ENCODE measurements at regions not wholly inside any gene's neighbourhood (a gene's known extent, or its start where the extent isn't known, plus 50 kb on each side); places are given as distances from the start of the nearest gene placed in this dataset.

- WGBS = 21% methylated on average over 3 of the region's 3 CpGs
- Histone ChIP-seq H3K36me3 (ENCODE audit: control insufficient read depth in 4 of 4, insufficient read depth in 3 of 4, low read depth in 1 of 4, low read length in 3 of 4) (no peaks in the 10 kb centered on the region), H3K4me1 (ENCODE audit: control insufficient read depth in 4 of 4, insufficient read depth in 4 of 4, low read length in 3 of 4) (no peaks in the 10 kb centered on the region), H3K27ac (ENCODE audit: low read depth in 1 of 2, low read length in 2 of 2) (no peak overlapping the region), H3K27me3 (ENCODE audit: control insufficient read depth in 4 of 4, insufficient read depth in 4 of 4, low read length in 3 of 4) (peaks cover 0 to 7% (median 0%) of the 10 kb centered on the region in 4 donors), H3K9ac (ENCODE audit: low read depth in 1 of 2, low read length in 2 of 2) (no peak overlapping the region), H3K4me3 (ENCODE audit: low read depth in 1 of 3, low read length in 3 of 3) (no peak overlapping the region), H3K9me3 (ENCODE audit: control insufficient read depth in 4 of 4, low read length in 3 of 4) (no peaks in the 10 kb centered on the region)
- no peak for TF ChIP-seq RAD21 (IDR thresholded peaks at IDR 0.05)
- TF ChIP-seq, protein P1, sequence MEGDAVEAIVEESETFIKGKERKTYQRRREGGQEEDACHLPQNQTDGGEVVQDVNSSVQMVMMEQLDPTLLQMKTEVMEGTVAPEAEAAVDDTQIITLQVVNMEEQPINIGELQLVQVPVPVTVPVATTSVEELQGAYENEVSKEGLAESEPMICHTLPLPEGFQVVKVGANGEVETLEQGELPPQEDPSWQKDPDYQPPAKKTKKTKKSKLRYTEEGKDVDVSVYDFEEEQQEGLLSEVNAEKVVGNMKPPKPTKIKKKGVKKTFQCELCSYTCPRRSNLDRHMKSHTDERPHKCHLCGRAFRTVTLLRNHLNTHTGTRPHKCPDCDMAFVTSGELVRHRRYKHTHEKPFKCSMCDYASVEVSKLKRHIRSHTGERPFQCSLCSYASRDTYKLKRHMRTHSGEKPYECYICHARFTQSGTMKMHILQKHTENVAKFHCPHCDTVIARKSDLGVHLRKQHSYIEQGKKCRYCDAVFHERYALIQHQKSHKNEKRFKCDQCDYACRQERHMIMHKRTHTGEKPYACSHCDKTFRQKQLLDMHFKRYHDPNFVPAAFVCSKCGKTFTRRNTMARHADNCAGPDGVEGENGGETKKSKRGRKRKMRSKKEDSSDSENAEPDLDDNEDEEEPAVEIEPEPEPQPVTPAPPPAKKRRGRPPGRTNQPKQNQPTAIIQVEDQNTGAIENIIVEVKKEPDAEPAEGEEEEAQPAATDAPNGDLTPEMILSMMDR (IDR thresholded peaks at IDR 0.05; ENCODE audit: low read depth, low read length, missing input control) = no peak
- TF ChIP-seq, protein P2, sequence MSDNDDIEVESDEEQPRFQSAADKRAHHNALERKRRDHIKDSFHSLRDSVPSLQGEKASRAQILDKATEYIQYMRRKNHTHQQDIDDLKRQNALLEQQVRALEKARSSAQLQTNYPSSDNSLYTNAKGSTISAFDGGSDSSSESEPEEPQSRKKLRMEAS (IDR thresholded peaks at IDR 0.05) = no peak
- TF ChIP-seq, protein P3, sequence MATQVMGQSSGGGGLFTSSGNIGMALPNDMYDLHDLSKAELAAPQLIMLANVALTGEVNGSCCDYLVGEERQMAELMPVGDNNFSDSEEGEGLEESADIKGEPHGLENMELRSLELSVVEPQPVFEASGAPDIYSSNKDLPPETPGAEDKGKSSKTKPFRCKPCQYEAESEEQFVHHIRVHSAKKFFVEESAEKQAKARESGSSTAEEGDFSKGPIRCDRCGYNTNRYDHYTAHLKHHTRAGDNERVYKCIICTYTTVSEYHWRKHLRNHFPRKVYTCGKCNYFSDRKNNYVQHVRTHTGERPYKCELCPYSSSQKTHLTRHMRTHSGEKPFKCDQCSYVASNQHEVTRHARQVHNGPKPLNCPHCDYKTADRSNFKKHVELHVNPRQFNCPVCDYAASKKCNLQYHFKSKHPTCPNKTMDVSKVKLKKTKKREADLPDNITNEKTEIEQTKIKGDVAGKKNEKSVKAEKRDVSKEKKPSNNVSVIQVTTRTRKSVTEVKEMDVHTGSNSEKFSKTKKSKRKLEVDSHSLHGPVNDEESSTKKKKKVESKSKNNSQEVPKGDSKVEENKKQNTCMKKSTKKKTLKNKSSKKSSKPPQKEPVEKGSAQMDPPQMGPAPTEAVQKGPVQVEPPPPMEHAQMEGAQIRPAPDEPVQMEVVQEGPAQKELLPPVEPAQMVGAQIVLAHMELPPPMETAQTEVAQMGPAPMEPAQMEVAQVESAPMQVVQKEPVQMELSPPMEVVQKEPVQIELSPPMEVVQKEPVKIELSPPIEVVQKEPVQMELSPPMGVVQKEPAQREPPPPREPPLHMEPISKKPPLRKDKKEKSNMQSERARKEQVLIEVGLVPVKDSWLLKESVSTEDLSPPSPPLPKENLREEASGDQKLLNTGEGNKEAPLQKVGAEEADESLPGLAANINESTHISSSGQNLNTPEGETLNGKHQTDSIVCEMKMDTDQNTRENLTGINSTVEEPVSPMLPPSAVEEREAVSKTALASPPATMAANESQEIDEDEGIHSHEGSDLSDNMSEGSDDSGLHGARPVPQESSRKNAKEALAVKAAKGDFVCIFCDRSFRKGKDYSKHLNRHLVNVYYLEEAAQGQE (IDR thresholded peaks at IDR 0.05) = no peak
- no peak for TF ChIP-seq RXRA (IDR thresholded peaks at IDR 0.05)
- TF ChIP-seq NR2F2 (IDR thresholded peaks at IDR 0.05) = no peak
- no peak for TF ChIP-seq HNF4G (IDR thresholded peaks at IDR 0.05)
- no peak for TF ChIP-seq EGR1 (IDR thresholded peaks at IDR 0.05; ENCODE audit: low read depth in 2 of 2)
- TF ChIP-seq, protein P4, sequence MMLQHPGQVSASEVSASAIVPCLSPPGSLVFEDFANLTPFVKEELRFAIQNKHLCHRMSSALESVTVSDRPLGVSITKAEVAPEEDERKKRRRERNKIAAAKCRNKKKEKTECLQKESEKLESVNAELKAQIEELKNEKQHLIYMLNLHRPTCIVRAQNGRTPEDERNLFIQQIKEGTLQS (IDR thresholded peaks at IDR 0.05) = no peak
- no peak for TF ChIP-seq JUND (IDR thresholded peaks at IDR 0.05)
- TF ChIP-seq TAF1 (conservative IDR thresholded peaks at IDR 0.05) = no peak
- no peak for TF ChIP-seq SP1 (IDR thresholded peaks at IDR 0.05)
- DNase-seq (ENCODE audit: low spot score) = no peak
Measured at GRCh38 chr11:97430877-97431276, 1041.1 kb downstream of the JRKL start.

- Histone ChIP-seq H3K4me1 (ENCODE audit: control insufficient read depth in 4 of 4, insufficient read depth in 4 of 4, low read length in 3 of 4) (no peaks in the 10 kb centered on the region), H3K9ac (ENCODE audit: low read depth in 1 of 2, low read length in 2 of 2) (no peak overlapping the region), H3K27me3 (ENCODE audit: control insufficient read depth in 4 of 4, insufficient read depth in 4 of 4, low read length in 3 of 4) (peaks cover 0 to 4% (median 0%) of the 10 kb centered on the region in 4 donors), H3K27ac (ENCODE audit: low read depth in 1 of 2, low read length in 2 of 2) (no peak overlapping the region), H3K9me3 (ENCODE audit: control insufficient read depth in 4 of 4, low read length in 3 of 4) (no peaks in the 10 kb centered on the region), H3K36me3 (ENCODE audit: control insufficient read depth in 4 of 4, insufficient read depth in 3 of 4, low read depth in 1 of 4, low read length in 3 of 4) (no peaks in the 10 kb centered on the region), H3K4me3 (ENCODE audit: low read depth in 1 of 3, low read length in 3 of 3) (no peak overlapping the region)
- 41% methylated on average over 1 of the region's 1 CpG for WGBS
- TF ChIP-seq, protein P2 (IDR thresholded peaks at IDR 0.05) = no peak
- no peak for TF ChIP-seq NR2F2 (IDR thresholded peaks at IDR 0.05)
- no peak for TF ChIP-seq EGR1 (IDR thresholded peaks at IDR 0.05; ENCODE audit: low read depth in 2 of 2)
- TF ChIP-seq YY1 (IDR thresholded peaks at IDR 0.05) = no peak
- TF ChIP-seq GABPA (IDR thresholded peaks at IDR 0.05 in 1 of 2, conservative IDR thresholded peaks at IDR 0.05 in 1 of 2) = no peak
- no peak for TF ChIP-seq SP1 (IDR thresholded peaks at IDR 0.05)
- TF ChIP-seq TAF1 (conservative IDR thresholded peaks at IDR 0.05) = no peak
- TF ChIP-seq, protein P4 (IDR thresholded peaks at IDR 0.05) = no peak
- TF ChIP-seq, protein P3 (IDR thresholded peaks at IDR 0.05) = no peak
- TF ChIP-seq FOXA1 (IDR thresholded peaks at IDR 0.05) = no peak
- TF ChIP-seq HNF4A (conservative IDR thresholded peaks at IDR 0.05) = no peak
- TF ChIP-seq, protein P1 (IDR thresholded peaks at IDR 0.05; ENCODE audit: low read depth, low read length, missing input control) = no peak
- no peak for DNase-seq (ENCODE audit: low spot score)
Measured at GRCh38 chr11:97432926-97433325, 1043.1 kb downstream of the JRKL start.
